KOPT-K1 (cell line): ENCODE measurements at regions not wholly inside any gene's neighbourhood (a gene's known extent, or its start where the extent isn't known, plus 50 kb on each side); places are given as distances from the start of the nearest gene placed in this dataset.

Experiments
- H3K27ac ChIP-seq: fragments of 200-600 bp; sonication (generic); 2 replicates; pipeline ENCODE4 v1.5.1; 2016; ENCODE audit warnings: antibody characterized with exemption, mild to moderate bottlenecking, low read depth, low read length; ENCODE audit not compliant: poor library complexity, severe bottlenecking
- H3K36me3 ChIP-seq: fragments of 200-600 bp; sonication (generic); 2 replicates; pipeline ENCODE4 v1.5.1; 2017; ENCODE audit warnings: antibody characterized with exemption, mild to moderate bottlenecking, low read length, moderate library complexity; ENCODE audit not compliant: insufficient read depth
- H3K9me3 ChIP-seq: fragments of 200-600 bp; sonication (generic); 2 replicates; pipeline ENCODE4 v1.5.1; 2017; ENCODE audit warnings: antibody characterized with exemption, low read length, mild to moderate bottlenecking; ENCODE audit not compliant: insufficient read depth, poor library complexity, severe bottlenecking

DNA sequence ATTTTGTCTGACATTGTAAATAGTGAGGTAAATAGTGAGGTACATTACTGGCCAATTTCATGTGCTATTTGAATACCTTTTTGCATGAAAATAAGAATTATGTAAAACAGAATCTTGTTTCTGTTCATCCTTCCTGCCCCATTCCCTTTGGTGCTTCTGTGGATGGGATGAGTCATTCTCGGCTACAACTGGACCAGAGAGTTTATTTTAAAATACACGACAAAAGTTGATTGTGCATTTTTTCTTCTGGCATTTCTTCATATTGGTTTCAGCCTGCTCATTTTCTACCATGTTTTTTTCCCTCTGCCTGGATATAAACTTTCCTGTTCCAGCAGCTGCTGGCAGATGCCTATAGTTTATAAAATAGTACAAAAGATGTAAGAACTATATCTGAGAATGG is 107.5 kb downstream of the CYSLTR2 start:
- peaks cover 33% of the 10 kb centered on the region for H3K9me3 ChIP-seq
- no peak overlapping the region for H3K27ac ChIP-seq
- no peaks in the 10 kb centered on the region for H3K36me3 ChIP-seq

GRCh38 chr13:48769107-48769704 is 115.5 kb downstream of the CYSLTR2 start:
- Histone ChIP-seq H3K27ac (no peak overlapping the region), H3K9me3 (peaks cover 20% of the 10 kb centered on the region), H3K36me3 (no peaks in the 10 kb centered on the region)

DNA sequence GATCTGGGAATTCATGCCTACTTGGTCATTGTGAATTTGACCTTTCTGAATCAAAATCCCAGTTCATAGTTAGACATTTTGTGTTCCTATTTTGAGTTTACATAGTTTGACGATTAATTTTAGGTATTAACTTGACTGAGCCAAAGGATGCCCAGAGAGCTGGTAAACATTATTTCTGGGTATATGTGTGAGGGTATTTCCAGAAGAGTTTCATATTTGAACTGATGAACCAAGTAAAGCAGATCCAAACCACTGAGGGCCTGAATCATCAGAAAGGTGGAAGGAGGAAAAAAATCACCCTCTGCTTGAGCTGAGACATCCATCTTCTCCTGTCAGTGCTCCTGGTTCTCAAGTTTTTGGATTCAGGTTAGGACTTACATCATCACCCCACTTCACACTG is 116.6 kb downstream of the CYSLTR2 start:
- no peaks in the 10 kb centered on the region for H3K36me3 ChIP-seq
- H3K9me3 ChIP-seq = peaks cover 11% of the 10 kb centered on the region
- H3K27ac ChIP-seq = no peak overlapping the region

DNA sequence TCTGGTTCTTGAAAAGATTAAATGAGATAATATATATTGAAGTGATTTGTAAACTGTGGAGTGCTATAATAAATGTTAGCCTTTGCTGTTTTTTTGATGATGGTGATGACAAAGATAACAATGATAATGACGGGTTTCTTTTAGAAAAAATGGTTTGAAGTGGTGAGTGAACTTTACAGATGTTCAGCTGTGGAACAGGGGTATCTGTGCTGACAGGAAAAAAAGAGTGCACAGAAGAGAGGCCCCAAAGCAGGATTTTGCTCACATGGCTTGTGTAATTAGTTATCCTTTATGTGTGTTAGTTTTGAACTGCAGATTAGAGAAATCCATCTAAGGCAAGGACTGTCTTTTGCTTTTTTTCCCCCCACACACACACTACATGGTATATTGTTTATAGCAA is 119.2 kb downstream of the CYSLTR2 start:
- Histone ChIP-seq H3K9me3 (peaks cover 6% of the 10 kb centered on the region), H3K27ac (no peak overlapping the region), H3K36me3 (no peaks in the 10 kb centered on the region)

- no peaks in the 10 kb centered on the region for H3K36me3 ChIP-seq
- no peaks in the 10 kb centered on the region for H3K9me3 ChIP-seq
- no peak overlapping the region for H3K27ac ChIP-seq
Observed at GRCh38 chr13:48773531-48774275, 120.0 kb downstream of the CYSLTR2 start.

- peaks cover 5% of the 10 kb centered on the region for H3K9me3 ChIP-seq
- H3K27ac ChIP-seq = no peak overlapping the region
- no peaks in the 10 kb centered on the region for H3K36me3 ChIP-seq
Observed at GRCh38 chr13:48775285-48775684, 121.6 kb downstream of the CYSLTR2 start.

DNA sequence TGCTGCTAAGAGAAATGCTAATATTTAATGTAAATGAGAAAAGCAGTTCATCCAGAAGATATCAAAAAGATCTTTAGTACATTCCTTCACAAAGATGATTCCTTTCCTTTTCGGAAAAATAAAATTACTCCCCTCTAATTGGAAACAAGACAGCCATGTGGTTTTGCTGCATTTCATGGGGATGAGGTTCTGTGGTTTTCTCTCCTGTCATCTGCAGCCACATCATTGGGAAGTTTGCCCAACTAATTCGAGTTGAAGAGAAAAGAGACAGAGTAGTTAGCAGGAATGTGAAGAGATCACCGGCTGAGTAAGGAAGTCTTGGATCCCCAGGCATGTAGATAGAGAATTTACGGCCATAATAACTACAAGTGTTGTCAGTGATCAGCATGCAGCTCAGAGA is 122.1 kb downstream of the CYSLTR2 start:
- no peaks in the 10 kb centered on the region for H3K36me3 ChIP-seq
- H3K9me3 ChIP-seq = peaks cover 10% of the 10 kb centered on the region
- H3K27ac ChIP-seq = no peak overlapping the region

DNA sequence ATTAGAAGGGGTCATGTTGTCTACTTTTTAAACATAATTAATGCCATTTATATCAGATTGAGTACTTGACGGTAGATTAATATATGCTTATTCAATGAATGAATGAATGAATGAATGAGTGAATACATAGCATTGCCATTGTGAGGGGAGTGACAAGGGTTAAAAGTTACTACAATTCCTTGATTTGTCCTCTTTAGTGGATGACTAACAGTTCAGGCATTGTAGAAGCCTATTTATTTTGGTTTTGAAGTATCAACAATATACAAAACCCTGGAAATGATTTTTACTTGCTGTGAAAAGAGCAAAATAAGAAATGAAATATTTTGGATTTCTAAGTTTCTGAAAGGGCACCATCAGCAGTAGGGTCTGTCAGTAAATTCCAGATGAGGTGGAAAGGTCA is 122.7 kb downstream of the CYSLTR2 start:
- peaks cover 15% of the 10 kb centered on the region for H3K9me3 ChIP-seq
- no peak overlapping the region for H3K27ac ChIP-seq
- no peaks in the 10 kb centered on the region for H3K36me3 ChIP-seq

- Histone ChIP-seq H3K9me3 (peaks cover 21% of the 10 kb centered on the region), H3K36me3 (no peaks in the 10 kb centered on the region), H3K27ac (no peak overlapping the region)
Observed at GRCh38 chr13:48778610-48779009, 124.9 kb downstream of the CYSLTR2 start.

DNA sequence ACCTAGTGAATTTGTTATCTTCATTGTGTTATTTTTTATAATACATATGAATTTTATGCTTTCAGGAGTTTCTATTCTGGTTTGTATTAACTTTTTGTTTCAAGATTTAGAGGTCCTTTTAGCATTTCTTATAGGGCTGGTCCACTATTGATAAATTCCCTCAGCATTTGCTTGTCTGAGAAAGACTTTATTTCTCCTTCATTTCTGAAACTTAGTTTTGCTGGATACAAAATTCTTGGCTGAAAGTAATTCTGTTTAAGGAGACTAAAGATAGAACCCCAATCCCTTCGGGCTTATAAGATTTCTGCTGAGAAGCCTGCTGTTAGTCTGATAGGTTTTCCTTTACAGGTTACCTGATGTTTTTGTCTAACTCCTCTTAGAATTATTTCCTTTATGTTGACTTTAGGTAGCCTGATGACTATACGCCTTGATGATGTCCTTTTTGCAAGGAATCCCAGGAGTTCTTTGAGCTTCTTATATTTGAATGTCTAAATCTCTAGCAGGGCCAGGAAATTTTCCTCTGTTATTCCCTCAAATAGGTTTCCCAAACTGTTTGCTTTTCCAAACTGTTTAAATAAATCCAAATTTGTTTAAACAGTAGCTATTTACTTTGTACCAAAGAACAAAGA is 127.1 kb downstream of the CYSLTR2 start:
- H3K9me3 ChIP-seq = peaks cover 21% of the 10 kb centered on the region
- no peak overlapping the region for H3K27ac ChIP-seq
- no peaks in the 10 kb centered on the region for H3K36me3 ChIP-seq

DNA sequence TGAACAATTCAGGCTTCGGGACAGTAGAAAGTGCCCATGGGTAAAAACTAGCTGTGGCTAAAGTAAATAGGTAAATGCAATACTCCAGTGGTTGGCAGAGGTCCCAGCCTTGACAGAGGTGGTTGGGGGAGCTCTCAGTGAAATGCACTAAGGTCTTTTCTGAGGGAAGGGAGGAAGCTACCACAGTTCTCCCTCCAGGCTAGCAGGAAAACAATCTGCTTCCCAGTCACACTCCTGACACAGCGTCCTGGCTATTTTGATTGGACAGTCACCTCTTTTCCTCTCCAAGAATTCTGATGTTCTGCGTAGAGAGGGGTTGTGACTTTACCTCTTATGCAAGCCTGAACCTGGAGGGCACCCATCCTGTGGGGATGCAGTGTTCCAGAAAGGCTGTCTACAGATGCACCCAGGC is 128.7 kb downstream of the CYSLTR2 start:
- H3K27ac ChIP-seq = no peak overlapping the region

DNA sequence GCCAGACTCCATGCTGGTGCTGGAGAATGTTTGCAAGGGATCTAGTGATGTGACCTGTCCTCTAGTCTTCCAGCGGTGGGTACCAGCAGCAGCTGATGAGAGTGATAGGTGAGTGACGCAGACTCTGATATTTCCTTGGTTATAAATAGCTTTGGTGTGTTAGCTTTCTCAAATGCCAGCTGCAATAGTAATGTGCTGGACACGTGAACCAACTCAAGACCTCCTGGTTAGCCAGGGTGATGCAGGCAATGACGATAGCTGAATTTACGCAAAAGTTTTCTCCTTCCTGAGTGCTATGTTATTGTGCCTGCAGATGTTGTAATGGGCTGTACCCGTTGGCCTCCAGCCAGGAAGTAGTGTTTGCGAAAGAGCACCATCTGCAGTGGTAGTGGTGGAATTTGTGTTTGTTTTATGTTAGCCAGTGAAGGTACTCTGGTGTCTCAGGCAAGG is 129.5 kb downstream of the CYSLTR2 start:
- peaks cover 21% of the 10 kb centered on the region for H3K9me3 ChIP-seq
- H3K36me3 ChIP-seq = no peaks in the 10 kb centered on the region
- H3K27ac ChIP-seq = no peak overlapping the region

More for the DNA sequence above, 128.7 kb downstream of the CYSLTR2 start:
- no peaks in the 10 kb centered on the region for H3K36me3 ChIP-seq
- H3K9me3 ChIP-seq = peaks cover 21% of the 10 kb centered on the region

GRCh38 chr13:48783695-48784230 is 130.0 kb downstream of the CYSLTR2 start:
- peaks cover 21% of the 10 kb centered on the region for H3K9me3 ChIP-seq
- no peak overlapping the region for H3K27ac ChIP-seq
- no peaks in the 10 kb centered on the region for H3K36me3 ChIP-seq

DNA sequence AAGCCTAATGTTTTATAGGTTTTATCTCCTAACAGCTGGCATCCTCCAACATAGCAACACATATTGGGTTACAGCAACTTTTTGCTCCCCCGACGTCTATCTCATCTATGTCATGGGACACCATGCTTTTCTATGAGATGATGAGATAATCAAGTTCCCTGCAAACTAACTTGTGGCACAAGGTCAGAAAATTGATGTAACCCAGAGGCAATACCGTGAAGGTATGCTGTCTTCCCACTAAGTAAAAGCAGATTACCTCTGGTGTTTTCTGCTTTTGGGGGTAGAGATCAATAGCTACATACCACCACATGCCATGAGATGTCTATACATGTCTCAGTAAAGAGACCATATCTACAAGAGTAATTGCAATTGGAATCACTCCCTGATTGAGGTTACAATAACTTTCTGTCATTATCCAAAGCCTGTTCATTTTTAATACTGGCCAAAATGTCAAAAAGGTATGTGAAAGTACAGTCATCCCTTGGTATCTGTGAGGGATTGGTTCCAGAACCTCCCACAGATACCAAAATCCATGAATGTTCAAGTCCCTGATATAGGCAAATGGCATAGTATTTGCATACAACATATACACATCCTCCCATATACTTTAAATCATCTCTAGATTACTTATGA is 131.3 kb downstream of the CYSLTR2 start:
- H3K27ac ChIP-seq = no peak overlapping the region
- peaks cover 18% of the 10 kb centered on the region for H3K9me3 ChIP-seq
- H3K36me3 ChIP-seq = no peaks in the 10 kb centered on the region

DNA sequence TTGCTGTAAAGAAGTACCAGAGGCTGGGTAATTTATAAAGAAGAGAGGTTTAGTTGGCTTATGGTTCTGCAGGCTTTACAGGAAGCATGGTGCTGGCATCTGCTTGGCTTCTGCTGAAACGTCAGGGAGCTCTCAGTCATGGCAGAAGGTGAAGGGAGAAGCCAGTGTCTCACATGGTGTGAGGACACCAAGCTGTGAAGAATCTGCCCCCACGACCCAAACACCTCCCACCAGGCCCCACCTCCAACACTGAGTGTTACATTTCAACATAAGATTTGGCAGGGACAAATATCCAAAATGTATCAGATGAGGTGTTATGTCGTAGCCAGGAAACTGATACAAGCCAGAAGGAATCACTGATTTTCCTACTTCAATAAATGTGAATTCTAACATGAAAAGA is 136.5 kb downstream of the CYSLTR2 start:
- no peak overlapping the region for H3K27ac ChIP-seq
- no peaks in the 10 kb centered on the region for H3K9me3 ChIP-seq
- H3K36me3 ChIP-seq = no peaks in the 10 kb centered on the region
